Trophoblast cell (in vitro differentiated cells and primary cell): ENCODE measurements at regions not wholly inside any gene's neighbourhood (a gene's known extent, or its start where the extent isn't known, plus 50 kb on each side); places are given as distances from the start of the nearest gene placed in this dataset.

Source experiments
- DNase-seq, 2 donors: peaks; one replicate each; pipeline ENCODE4 v3.0.0-alpha.2; 2016
- H2AFZ ChIP-seq: 2 replicates; pipeline ENCODE4 v1.6.1; 2013; ENCODE audit warnings: low read length, moderate library complexity, mild to moderate bottlenecking; ENCODE audit not compliant: insufficient read depth, poor library complexity
- H2AK5ac ChIP-seq: 2 replicates; pipeline ENCODE4 v1.6.1; 2013; ENCODE audit warnings: mild to moderate bottlenecking, low read length
- H2BK120ac ChIP-seq: 2 replicates; pipeline ENCODE4 v1.6.1; 2013; ENCODE audit warnings: low read length, mild to moderate bottlenecking, moderate library complexity; ENCODE audit not compliant: insufficient read depth, poor library complexity
- H2BK12ac ChIP-seq: 2 replicates; pipeline ENCODE4 v1.6.1; 2013; ENCODE audit warnings: mild to moderate bottlenecking, low read length, moderate library complexity
- H2BK5ac ChIP-seq: 2 replicates; pipeline ENCODE4 v1.6.1; 2013; ENCODE audit warnings: low read length, low read depth, moderate library complexity, mild to moderate bottlenecking; ENCODE audit not compliant: poor library complexity
- H3K14ac ChIP-seq: 2 replicates; pipeline ENCODE4 v1.6.1; 2013; ENCODE audit warnings: mild to moderate bottlenecking, low read length
- H3K18ac ChIP-seq: 2 replicates; pipeline ENCODE4 v1.6.1; 2013; ENCODE audit warnings: mild to moderate bottlenecking, low read length
- H3K23ac ChIP-seq: 2 replicates; pipeline ENCODE4 v1.6.1; 2013; ENCODE audit warnings: low read length
- H3K27ac ChIP-seq: 2 replicates; pipeline ENCODE4 v1.5.1; 2013; ENCODE audit warnings: low read depth, mild to moderate bottlenecking, inconsistent platforms, low read length, moderate library complexity
- H3K27me3 ChIP-seq: 2 replicates; pipeline ENCODE4 v1.6.1; 2013; ENCODE audit warnings: inconsistent platforms, mild to moderate bottlenecking, low read length, moderate library complexity; ENCODE audit not compliant: insufficient read depth
- H3K36me3 ChIP-seq, 2 experiments: 1 replicate in 1 of 2; 2 replicates in 1 of 2; pipeline ENCODE4 v1.6.1; 2013; ENCODE audit warnings: low read length in 2 of 2, mild to moderate bottlenecking in 2 of 2, moderate library complexity in 1 of 2; ENCODE audit not compliant: insufficient read depth in 2 of 2, control insufficient read depth in 1 of 2
- H3K4ac ChIP-seq: 2 replicates; pipeline ENCODE4 v1.6.1; 2013; ENCODE audit warnings: low read depth, mild to moderate bottlenecking, low read length, moderate library complexity
- H3K4me1 ChIP-seq, 2 experiments: 1 replicate in 1 of 2; 2 replicates in 1 of 2; pipeline ENCODE4 v1.6.1; 2013; ENCODE audit warnings: low read length in 2 of 2, mild to moderate bottlenecking in 2 of 2, moderate library complexity in 1 of 2; ENCODE audit not compliant: insufficient read depth in 2 of 2, control insufficient read depth in 1 of 2
- H3K4me2 ChIP-seq: 2 replicates; pipeline ENCODE4 v1.6.1; 2013; ENCODE audit warnings: inconsistent platforms, mild to moderate bottlenecking, low read length, moderate library complexity
- H3K4me3 ChIP-seq: 2 replicates; pipeline ENCODE4 v1.5.1; 2013; ENCODE audit warnings: mild to moderate bottlenecking, low read depth, low read length, inconsistent platforms
- H3K79me1 ChIP-seq: one replicate; pipeline ENCODE4 v1.6.1; 2013; ENCODE audit warnings: low read length
- H3K79me2 ChIP-seq: 2 replicates; pipeline ENCODE4 v1.6.1; 2013; ENCODE audit warnings: low read length, mild to moderate bottlenecking; ENCODE audit not compliant: control insufficient read depth, insufficient read depth, poor library complexity
- H3K9ac ChIP-seq: 2 replicates; pipeline ENCODE4 v1.6.1; 2013; ENCODE audit warnings: mild to moderate bottlenecking, low read length
- H3K9me3 ChIP-seq: 2 replicates; pipeline ENCODE4 v1.6.1; 2013; ENCODE audit warnings: low read depth, mild to moderate bottlenecking, control low read depth, inconsistent platforms, low read length; ENCODE audit not compliant: insufficient read depth
- H4K12ac ChIP-seq: 2 replicates; pipeline ENCODE4 v1.6.1; 2013; ENCODE audit warnings: low read depth, mild to moderate bottlenecking, low read length, moderate library complexity
- H4K8ac ChIP-seq: 2 replicates; pipeline ENCODE4 v1.6.1; 2013; ENCODE audit warnings: low read depth, mild to moderate bottlenecking, low read length, moderate library complexity
- H4K91ac ChIP-seq: one replicate; pipeline ENCODE4 v1.6.1; 2013; ENCODE audit warnings: low read depth, mild to moderate bottlenecking, low read length, moderate library complexity
- WGBS: extraction: QIAGEN DNeasy Blood & Tissue Kit; methylation state at CpG from one replicate; pipeline ENCODE4 v1.1.7; 2013; ENCODE audit warnings: missing lambda C conversion rate; ENCODE audit not compliant: insufficient read length, insufficient coverage; ENCODE audit errors: extremely low coverage; 5-methylcytosine and 5-hydroxymethylcytosine counted together

GRCh38 chr10:3429676-3430075 is 257.1 kb upstream of the PITRM1 start:
- Histone ChIP-seq H3K4me2 (no peak overlapping the region), H3K9ac (no peak overlapping the region), H4K8ac (no peak overlapping the region), H2BK12ac (no peak overlapping the region), H3K18ac (no peak overlapping the region), H3K4ac (no peak overlapping the region), H3K27ac (no peak overlapping the region), H4K12ac (no peak overlapping the region), H3K36me3 (no peaks in the 10 kb centered on the region), H2BK120ac (no peak overlapping the region), H2AK5ac (no peak overlapping the region), H2BK5ac (no peak overlapping the region), H3K4me3 (no peak overlapping the region), H2AFZ (no peak overlapping the region), H3K4me1 (peaks cover 0 to 2% of the 10 kb centered on the region in 2 experiments), H3K9me3 (peaks cover 2% of the 10 kb centered on the region), H4K91ac (no peak overlapping the region), H3K14ac (no peak overlapping the region), H3K27me3 (no peaks in the 10 kb centered on the region), H3K23ac (no peak overlapping the region), H3K79me2 (no peaks in the 10 kb centered on the region), H3K79me1 (no peaks in the 10 kb centered on the region)
- WGBS = no CpG with 5 or more reads among the region's 7 CpGs
- no peak for DNase-seq

GRCh38 chr10:3428826-3429225 is 256.2 kb upstream of the PITRM1 start:
- H3K4ac ChIP-seq = no peak overlapping the region
- no peak overlapping the region for H3K23ac ChIP-seq
- no peak for DNase-seq
- H3K27ac ChIP-seq = no peak overlapping the region
- H3K14ac ChIP-seq = no peak overlapping the region
- H4K12ac ChIP-seq = no peak overlapping the region
- H4K8ac ChIP-seq = no peak overlapping the region
- peaks cover 0 to 5% of the 10 kb centered on the region in 2 experiments for H3K4me1 ChIP-seq
- WGBS = no CpG with 5 or more reads among the region's 3 CpGs
- no peak overlapping the region for H3K9ac ChIP-seq
- H3K9me3 ChIP-seq = peaks cover 2% of the 10 kb centered on the region
- no peak overlapping the region for H2AFZ ChIP-seq
- H3K79me1 ChIP-seq = no peaks in the 10 kb centered on the region
- no peak overlapping the region for H4K91ac ChIP-seq
- H3K79me2 ChIP-seq = no peaks in the 10 kb centered on the region
- H2BK12ac ChIP-seq = no peak overlapping the region
- no peaks in the 10 kb centered on the region for H3K27me3 ChIP-seq
- no peak overlapping the region for H2AK5ac ChIP-seq
- H3K4me3 ChIP-seq = no peak overlapping the region
- no peak overlapping the region for H2BK120ac ChIP-seq
- H3K4me2 ChIP-seq = no peak overlapping the region
- no peaks in the 10 kb centered on the region for H3K36me3 ChIP-seq
- H3K18ac ChIP-seq = no peak overlapping the region
- no peak overlapping the region for H2BK5ac ChIP-seq

- Histone ChIP-seq H2AK5ac (no peak overlapping the region), H3K4ac (no peak overlapping the region), H4K91ac (no peak overlapping the region), H3K18ac (no peak overlapping the region), H4K8ac (no peak overlapping the region), H3K36me3 (no peaks in the 10 kb centered on the region), H3K9me3 (peaks cover 2% of the 10 kb centered on the region), H3K4me2 (no peak overlapping the region), H2AFZ (no peak overlapping the region), H3K14ac (no peak overlapping the region), H3K9ac (no peak overlapping the region), H3K23ac (no peak overlapping the region), H3K27ac (no peak overlapping the region), H3K79me2 (no peaks in the 10 kb centered on the region), H3K4me3 (no peak overlapping the region), H3K4me1 (peaks cover 0 to 5% of the 10 kb centered on the region in 2 experiments), H3K79me1 (no peaks in the 10 kb centered on the region), H2BK5ac (no peak overlapping the region), H4K12ac (no peak overlapping the region), H3K27me3 (no peaks in the 10 kb centered on the region), H2BK120ac (no peak overlapping the region), H2BK12ac (no peak overlapping the region)
- WGBS = no CpG with 5 or more reads among the region's 7 CpGs
- no peak for DNase-seq
Measured at GRCh38 chr10:3427950-3428354, 255.4 kb upstream of the PITRM1 start.

- no peak overlapping the region for H2BK5ac ChIP-seq
- H2BK12ac ChIP-seq = no peak overlapping the region
- DNase-seq = no peak
- H2BK120ac ChIP-seq = no peak overlapping the region
- no peak overlapping the region for H2AFZ ChIP-seq
- no CpG with 5 or more reads among the region's 2 CpGs for WGBS
- H3K4me1 ChIP-seq = peaks cover 0 to 5% of the 10 kb centered on the region in 2 experiments
- no peaks in the 10 kb centered on the region for H3K27me3 ChIP-seq
- H3K4ac ChIP-seq = no peak overlapping the region
- H3K9me3 ChIP-seq = peaks cover 2% of the 10 kb centered on the region
- H3K4me3 ChIP-seq = no peak overlapping the region
- H4K12ac ChIP-seq = no peak overlapping the region
- no peak overlapping the region for H2AK5ac ChIP-seq
- no peak overlapping the region for H3K18ac ChIP-seq
- no peak overlapping the region for H3K23ac ChIP-seq
- no peaks in the 10 kb centered on the region for H3K79me2 ChIP-seq
- H4K8ac ChIP-seq = no peak overlapping the region
- H3K79me1 ChIP-seq = no peaks in the 10 kb centered on the region
- no peak overlapping the region for H3K27ac ChIP-seq
- no peak overlapping the region for H3K9ac ChIP-seq
- H3K36me3 ChIP-seq = no peaks in the 10 kb centered on the region
- no peak overlapping the region for H3K14ac ChIP-seq
- no peak overlapping the region for H3K4me2 ChIP-seq
- no peak overlapping the region for H4K91ac ChIP-seq
Measured at GRCh38 chr10:3427347-3427746, 254.8 kb upstream of the PITRM1 start.
